KMS-11 (cell line): ENCODE measurements at regions not wholly inside any gene's neighbourhood (a gene's known extent, or its start where the extent isn't known, plus 50 kb on each side); places are given as distances from the start of the nearest gene placed in this dataset.

ENCODE experiments used
- H2AFZ ChIP-seq: fragments of 200-600 bp; sonication (generic); 2 replicates; pipeline ENCODE4 v1.6.1; 2016; ENCODE audit warnings: antibody characterized with exemption, mixed run types, low read depth
- H3K27ac ChIP-seq: fragments of 200-600 bp; sonication (generic); 2 replicates; pipeline ENCODE4 v1.6.1; 2016; ENCODE audit warnings: mild to moderate bottlenecking, mixed run types
- H3K27me3 ChIP-seq: fragments of 200-600 bp; sonication (generic); 2 replicates; pipeline ENCODE4 v1.6.1; 2017; ENCODE audit warnings: mild to moderate bottlenecking, low read depth, mixed run types, moderate library complexity; ENCODE audit not compliant: insufficient read depth
- H3K36me3 ChIP-seq: fragments of 200-600 bp; sonication (generic); 2 replicates; pipeline ENCODE4 v1.6.1; 2017; ENCODE audit warnings: mild to moderate bottlenecking, mixed run types; ENCODE audit not compliant: insufficient read depth
- H3K4me1 ChIP-seq: fragments of 200-600 bp; sonication (generic); 2 replicates; pipeline ENCODE4 v1.6.1; 2016; ENCODE audit warnings: mild to moderate bottlenecking, low read depth, mixed run types; ENCODE audit not compliant: poor library complexity, severe bottlenecking
- H3K4me2 ChIP-seq: fragments of 200-600 bp; sonication (generic); 2 replicates; pipeline ENCODE4 v1.7.0; 2016; ENCODE audit warnings: mild to moderate bottlenecking, mixed run types
- H3K4me3 ChIP-seq: fragments of 200-600 bp; sonication (generic); IDR thresholded peaks from 2 replicates; pipeline ENCODE4 v1.6.1; 2017; ENCODE audit warnings: low read depth, low read length, mixed read lengths; ENCODE audit not compliant: insufficient read depth
- H3K79me2 ChIP-seq: fragments of 200-600 bp; sonication (generic); 2 replicates; pipeline ENCODE4 v1.6.1; 2016; ENCODE audit warnings: low read depth, mixed run types; ENCODE audit not compliant: insufficient read depth
- H3K9ac ChIP-seq: fragments of 200-600 bp; sonication (generic); 2 replicates; pipeline ENCODE4 v1.6.1; 2016; ENCODE audit warnings: mild to moderate bottlenecking, mixed run types
- H4K20me1 ChIP-seq: fragments of 200-600 bp; sonication (generic); 2 replicates; pipeline ENCODE4 v1.6.1; 2016; ENCODE audit warnings: mild to moderate bottlenecking, mixed run types; ENCODE audit not compliant: insufficient read depth
- CTCF ChIP-seq: fragments of 200-600 bp; sonication (generic); conservative IDR thresholded peaks from 2 replicates; pipeline ENCODE4 v1.6.1; 2017; ENCODE audit warnings: low read depth, mild to moderate bottlenecking, antibody characterized with exemption, low read length, moderate library complexity, mixed read lengths

DNA sequence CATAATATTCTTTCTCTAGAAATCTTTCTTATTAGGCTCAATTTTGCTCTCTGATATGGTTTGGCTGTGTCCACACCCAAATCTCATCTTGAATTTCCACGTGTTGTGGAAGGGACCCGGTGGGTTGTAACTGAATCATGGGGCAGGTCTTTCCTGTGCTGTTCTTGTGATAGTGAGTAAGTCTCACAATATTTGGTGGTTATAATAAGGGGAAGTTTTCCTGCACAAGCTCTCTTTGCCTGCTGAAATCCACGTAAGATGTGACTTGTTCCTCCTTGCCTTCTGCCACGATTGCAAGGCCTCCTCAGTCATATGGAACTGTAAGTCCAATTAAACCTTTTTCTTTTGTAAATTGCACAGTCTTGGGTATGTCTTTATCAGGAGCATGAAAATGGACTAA, 73.8 kb downstream of the CAVIN2 start:
- Histone ChIP-seq H3K27ac (no peak overlapping the region), H4K20me1 (no peaks in the 10 kb centered on the region), H3K79me2 (no peaks in the 10 kb centered on the region), H2AFZ (no peak overlapping the region), H3K27me3 (no peaks in the 10 kb centered on the region), H3K4me2 (no peak overlapping the region), H3K9ac (no peak overlapping the region), H3K36me3 (no peaks in the 10 kb centered on the region), H3K4me1 (no peaks in the 10 kb centered on the region), H3K4me3 (no peak overlapping the region)
- no peak for TF ChIP-seq CTCF

DNA sequence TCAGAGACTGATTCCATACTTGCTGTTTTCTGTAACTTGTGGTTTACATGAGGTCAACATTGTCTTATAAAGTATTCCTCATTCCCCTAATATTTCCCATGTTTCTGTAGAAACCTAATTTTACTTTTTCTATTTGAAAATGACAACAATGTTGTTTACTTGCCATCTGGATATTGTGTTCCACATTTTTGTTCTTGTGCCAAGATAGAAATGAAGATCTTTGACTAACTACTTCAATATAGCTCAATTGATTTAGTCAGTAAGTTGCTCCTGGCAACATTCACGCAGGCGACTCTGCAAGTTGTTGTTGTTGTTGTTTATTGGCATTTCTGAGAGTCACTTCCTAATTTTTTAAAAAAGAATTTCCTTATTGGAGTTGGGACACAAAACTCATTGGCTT, 69.5 kb downstream of the CAVIN2 start:
- Histone ChIP-seq H3K4me2 (no peak overlapping the region), H3K27me3 (no peaks in the 10 kb centered on the region), H2AFZ (no peak overlapping the region), H3K79me2 (no peaks in the 10 kb centered on the region), H3K27ac (no peak overlapping the region), H3K9ac (no peak overlapping the region), H3K4me3 (no peak overlapping the region), H3K4me1 (no peaks in the 10 kb centered on the region), H3K36me3 (no peaks in the 10 kb centered on the region), H4K20me1 (no peaks in the 10 kb centered on the region)
- no peak for TF ChIP-seq CTCF

DNA sequence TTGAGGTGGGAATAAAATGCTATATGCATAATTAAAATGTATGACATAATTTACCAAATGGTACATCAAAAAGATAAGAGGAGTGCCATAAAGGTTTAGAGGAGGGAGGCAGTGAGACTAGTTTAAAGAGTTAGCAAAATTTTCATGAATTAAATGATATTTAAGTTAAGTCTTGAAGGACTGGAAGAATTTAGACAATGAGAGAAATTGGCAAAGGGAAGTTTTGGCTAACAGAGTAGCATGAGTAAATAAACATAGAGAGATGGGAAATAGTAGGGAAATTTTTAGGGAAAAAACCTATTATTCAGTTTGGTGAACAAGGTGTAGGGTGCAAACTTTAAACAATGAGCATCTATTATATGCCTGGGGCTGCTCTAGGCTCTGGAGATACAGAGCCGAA, 68.8 kb downstream of the CAVIN2 start:
- H4K20me1 ChIP-seq: no peaks in the 10 kb centered on the region

DNA sequence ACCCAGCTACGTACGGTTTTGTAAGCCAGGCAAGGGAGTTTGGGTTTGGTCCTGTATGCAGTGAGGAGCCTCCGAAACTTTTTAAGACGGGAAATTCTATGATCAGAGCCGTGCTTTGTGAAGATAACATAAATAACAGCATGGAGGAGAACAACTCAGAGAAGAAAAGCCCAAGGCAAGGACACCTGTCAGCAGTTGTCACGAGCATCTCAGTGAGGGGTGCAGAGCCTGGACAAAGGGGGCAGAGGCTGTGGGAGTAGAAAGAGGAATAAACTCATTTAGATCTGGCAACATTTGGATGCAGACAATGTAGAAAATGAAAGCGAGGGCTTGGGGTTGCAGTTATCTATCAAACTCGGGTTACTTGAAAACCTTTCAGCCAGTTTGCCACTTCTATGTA, 64.5 kb downstream of the CAVIN2 start:
- H4K20me1 ChIP-seq: no peaks in the 10 kb centered on the region
- H2AFZ ChIP-seq: no peak overlapping the region
- no peak overlapping the region for H3K9ac ChIP-seq
- no peak overlapping the region for H3K4me3 ChIP-seq
- H3K4me1 ChIP-seq: no peaks in the 10 kb centered on the region
- no peak overlapping the region for H3K27ac ChIP-seq
- no peaks in the 10 kb centered on the region for H3K36me3 ChIP-seq
- no peaks in the 10 kb centered on the region for H3K27me3 ChIP-seq
- TF ChIP-seq CTCF: no peak
- no peaks in the 10 kb centered on the region for H3K79me2 ChIP-seq
- no peak overlapping the region for H3K4me2 ChIP-seq

More for the DNA sequence above, 68.8 kb downstream of the CAVIN2 start:
- Histone ChIP-seq H3K4me2 (no peak overlapping the region), H3K9ac (no peak overlapping the region), H3K4me3 (no peak overlapping the region), H3K27me3 (no peaks in the 10 kb centered on the region), H3K36me3 (no peaks in the 10 kb centered on the region), H3K4me1 (no peaks in the 10 kb centered on the region), H3K27ac (no peak overlapping the region), H2AFZ (no peak overlapping the region), H3K79me2 (no peaks in the 10 kb centered on the region)
- no peak for TF ChIP-seq CTCF

- H3K36me3 ChIP-seq: no peaks in the 10 kb centered on the region
- H3K9ac ChIP-seq: no peak overlapping the region
- no peak overlapping the region for H3K27ac ChIP-seq
- H3K4me2 ChIP-seq: no peak overlapping the region
- no peak overlapping the region for H3K4me3 ChIP-seq
- no peaks in the 10 kb centered on the region for H4K20me1 ChIP-seq
- H3K27me3 ChIP-seq: no peaks in the 10 kb centered on the region
- no peak for TF ChIP-seq CTCF
- no peak overlapping the region for H2AFZ ChIP-seq
- H3K79me2 ChIP-seq: no peaks in the 10 kb centered on the region
- H3K4me1 ChIP-seq: no peaks in the 10 kb centered on the region
These were observed 63.5 kb downstream of the CAVIN2 start for GRCh38 chr2:191783416-191783815.
